C4-2B (cell line): ENCODE measurements at regions not wholly inside any gene's neighbourhood (a gene's known extent, or its start where the extent isn't known, plus 50 kb on each side); places are given as distances from the start of the nearest gene placed in this dataset.
"Not testable (repeated sequence)": the region's sequence is repeated elsewhere in the genome, so short reads cannot be mapped to it uniquely, and the experiment has no call there.

ENCODE experiments used
- H3K27ac ChIP-seq: fragments of 450-650 bp; 2 replicates; pipeline ENCODE4 v1.5.1; 2017
- ZFX ChIP-seq: fragments of 450-650 bp; IDR thresholded peaks from 2 replicates; pipeline ENCODE4 v1.6.1; 2017
- TF ChIP-seq, protein P1 (sequence below): fragments of 450-650 bp; conservative IDR thresholded peaks from 2 replicates; pipeline ENCODE4 v1.5.1; 2017; ENCODE audit warnings: mild to moderate bottlenecking

DNA sequence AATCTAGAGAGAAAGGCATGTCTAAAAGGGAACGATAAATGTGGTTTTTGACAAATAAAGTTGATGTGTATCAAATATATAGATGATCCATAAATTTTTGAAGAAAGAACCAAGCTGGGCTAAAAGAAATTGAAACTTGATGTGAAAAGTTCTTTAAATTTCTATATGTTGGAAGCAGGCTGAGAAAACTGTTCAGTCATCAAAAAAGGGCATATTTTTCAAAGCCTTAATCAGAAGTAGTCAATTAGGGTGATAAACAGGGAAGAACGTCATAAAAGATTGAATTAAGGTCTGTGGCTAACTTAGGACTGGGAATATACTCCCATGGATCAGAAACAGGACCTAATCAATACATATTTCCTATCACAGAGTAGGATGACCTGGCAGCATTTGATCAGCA, 211.4 kb upstream of the ZRANB2 start:
- no peak for TF ChIP-seq ZFX
- TF ChIP-seq, protein P1, sequence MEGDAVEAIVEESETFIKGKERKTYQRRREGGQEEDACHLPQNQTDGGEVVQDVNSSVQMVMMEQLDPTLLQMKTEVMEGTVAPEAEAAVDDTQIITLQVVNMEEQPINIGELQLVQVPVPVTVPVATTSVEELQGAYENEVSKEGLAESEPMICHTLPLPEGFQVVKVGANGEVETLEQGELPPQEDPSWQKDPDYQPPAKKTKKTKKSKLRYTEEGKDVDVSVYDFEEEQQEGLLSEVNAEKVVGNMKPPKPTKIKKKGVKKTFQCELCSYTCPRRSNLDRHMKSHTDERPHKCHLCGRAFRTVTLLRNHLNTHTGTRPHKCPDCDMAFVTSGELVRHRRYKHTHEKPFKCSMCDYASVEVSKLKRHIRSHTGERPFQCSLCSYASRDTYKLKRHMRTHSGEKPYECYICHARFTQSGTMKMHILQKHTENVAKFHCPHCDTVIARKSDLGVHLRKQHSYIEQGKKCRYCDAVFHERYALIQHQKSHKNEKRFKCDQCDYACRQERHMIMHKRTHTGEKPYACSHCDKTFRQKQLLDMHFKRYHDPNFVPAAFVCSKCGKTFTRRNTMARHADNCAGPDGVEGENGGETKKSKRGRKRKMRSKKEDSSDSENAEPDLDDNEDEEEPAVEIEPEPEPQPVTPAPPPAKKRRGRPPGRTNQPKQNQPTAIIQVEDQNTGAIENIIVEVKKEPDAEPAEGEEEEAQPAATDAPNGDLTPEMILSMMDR, result no peak
- H3K27ac ChIP-seq, result no peak overlapping the region

DNA sequence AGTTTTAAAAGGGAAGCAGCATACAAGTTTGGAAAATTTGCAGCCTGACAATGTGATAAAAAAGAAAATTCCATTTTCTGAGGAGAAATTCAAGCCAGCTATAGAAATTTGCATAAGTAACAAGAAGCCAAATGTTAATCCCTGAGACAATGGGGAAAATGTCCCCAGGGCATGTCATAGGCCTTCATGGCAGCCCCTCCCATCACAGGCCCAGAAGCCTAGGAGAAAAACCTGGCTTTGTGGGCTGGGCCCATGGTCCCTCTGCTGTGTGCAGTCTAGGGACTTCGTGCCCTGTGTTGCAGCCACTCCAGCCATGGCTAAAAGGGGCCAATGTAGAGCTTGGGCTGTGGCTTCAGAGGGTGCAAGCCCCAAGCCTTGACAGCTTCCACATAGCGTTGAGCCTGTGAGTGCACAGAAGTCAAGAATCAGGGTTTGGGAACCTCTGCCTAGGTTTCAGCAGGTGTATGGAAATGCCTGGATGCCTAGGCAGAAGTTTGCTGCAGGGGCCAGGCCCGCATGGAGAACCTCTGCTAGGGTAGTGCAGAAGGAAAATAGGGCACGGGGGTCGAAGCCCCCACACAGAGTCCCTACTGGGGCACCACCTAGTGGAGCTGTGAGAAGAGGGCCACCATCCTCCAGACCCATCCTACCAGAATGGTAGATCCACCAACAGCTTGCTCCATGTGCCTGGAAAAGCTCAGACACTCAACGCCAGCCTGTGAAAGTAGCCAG, 209.8 kb upstream of the ZRANB2 start:
- H3K27ac ChIP-seq, result not testable (repeated sequence)

DNA sequence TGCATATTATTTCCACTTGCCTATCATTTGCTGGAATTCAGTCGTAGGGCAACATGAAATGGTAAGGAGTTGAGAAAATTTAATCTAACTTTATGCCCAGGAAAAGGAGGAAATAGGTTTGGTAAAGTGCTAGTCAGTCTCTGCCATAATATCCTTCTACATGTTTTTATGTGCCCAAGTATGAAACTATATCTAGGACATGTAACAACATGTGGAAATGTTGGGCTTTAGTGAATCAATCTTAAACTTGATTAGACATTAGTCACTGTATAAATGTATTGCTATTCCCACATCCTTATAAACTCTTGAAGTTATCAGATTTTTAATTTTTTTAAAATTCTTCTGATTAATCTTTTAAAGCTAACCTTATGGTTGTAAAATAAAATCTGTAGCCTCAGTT, 204.7 kb upstream of the ZRANB2 start:
- H3K27ac ChIP-seq, result no peak overlapping the region
- TF ChIP-seq, protein P1, result no peak
- TF ChIP-seq ZFX, result no peak

DNA sequence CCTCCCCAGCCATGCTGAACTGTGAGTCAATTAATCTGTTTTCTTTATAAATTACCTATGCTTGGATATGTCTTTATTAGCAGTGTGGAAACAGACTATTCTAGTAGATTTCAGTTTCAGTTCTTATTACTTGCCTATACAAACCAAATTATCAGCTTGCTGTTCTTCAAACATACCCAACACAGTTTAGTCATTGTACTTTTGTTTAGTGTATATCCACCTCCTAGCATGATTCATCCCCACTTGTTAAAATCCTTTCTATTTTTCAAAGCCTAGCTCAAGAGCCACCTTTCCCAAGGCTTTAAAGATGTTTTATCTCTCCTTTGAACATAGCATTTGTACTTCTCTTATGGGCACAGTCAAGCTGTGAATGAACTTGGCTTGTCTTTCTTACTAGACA, 195.6 kb upstream of the ZRANB2 start:
- TF ChIP-seq, protein P1, result no peak
- no peak for TF ChIP-seq ZFX
- no peak overlapping the region for H3K27ac ChIP-seq

GRCh38 chr1:71273334-71273733, 192.5 kb upstream of the ZRANB2 start:
- no peak overlapping the region for H3K27ac ChIP-seq
- TF ChIP-seq, protein P1, result no peak
- no peak for TF ChIP-seq ZFX

DNA sequence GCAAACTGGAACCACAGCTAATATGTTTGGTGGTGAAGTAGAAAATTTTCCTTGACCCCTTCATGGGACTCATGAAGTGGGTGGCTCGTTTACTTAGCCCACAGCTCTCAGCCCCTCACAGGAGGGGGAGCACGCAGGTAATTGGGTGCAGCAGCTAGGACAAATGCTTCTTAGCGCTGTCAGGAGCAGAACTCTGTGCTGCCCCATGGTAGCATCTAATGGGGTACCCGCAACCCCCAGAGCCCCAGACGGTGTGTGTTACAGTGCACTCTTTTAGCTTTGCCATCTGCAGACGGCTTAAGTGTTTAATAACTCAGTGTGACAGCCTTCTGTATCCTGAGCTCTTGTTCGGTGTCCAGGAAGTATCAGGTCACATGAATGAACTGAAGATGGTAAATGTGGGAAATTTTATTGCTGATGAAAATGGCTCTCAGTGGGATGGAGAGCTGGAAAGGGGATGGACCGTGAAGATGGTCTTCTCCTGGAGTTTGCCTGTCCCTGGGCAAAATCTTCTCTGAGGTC, 189.6 kb upstream of the ZRANB2 start:
- no peak overlapping the region for H3K27ac ChIP-seq
- TF ChIP-seq ZFX, result no peak
- TF ChIP-seq, protein P1, result no peak

- no peak for TF ChIP-seq ZFX
- TF ChIP-seq, protein P1, result no peak
- no peak overlapping the region for H3K27ac ChIP-seq
Measured at GRCh38 chr1:71269818-71270217, 189.0 kb upstream of the ZRANB2 start.

DNA sequence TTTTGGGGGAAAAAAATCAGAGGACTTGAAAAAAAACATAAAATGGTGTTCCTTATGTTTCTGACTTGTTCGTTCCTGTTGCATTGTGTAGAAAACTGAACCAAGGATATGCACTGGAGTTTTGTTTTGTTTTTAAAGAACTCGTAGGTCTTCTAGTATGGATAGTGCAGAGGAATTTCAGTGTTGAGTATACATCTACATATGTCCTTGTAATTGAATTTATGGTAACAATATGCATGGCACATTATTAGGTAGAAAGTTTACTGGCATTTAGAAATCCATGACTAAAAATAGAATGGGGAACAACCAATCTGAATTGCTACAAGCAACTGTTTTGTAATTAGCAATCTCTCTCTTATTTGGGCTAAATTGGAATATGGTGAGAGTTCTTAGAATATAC, 188.3 kb upstream of the ZRANB2 start:
- no peak overlapping the region for H3K27ac ChIP-seq
- TF ChIP-seq, protein P1, result no peak
- TF ChIP-seq ZFX, result no peak
